GM12865 (cell line): ENCODE measurements at regions not wholly inside any gene's neighbourhood (a gene's known extent, or its start where the extent isn't known, plus 50 kb on each side); places are given as distances from the start of the nearest gene placed in this dataset.

ENCODE experiments used
- DNase-seq: peaks from one replicate; pipeline ENCODE4 v3.0.0; 2010; ENCODE audit warnings: low read depth
- H3K4me3 ChIP-seq: 2 replicates; pipeline ENCODE4 v1.5.1; 2011; ENCODE audit warnings: mild to moderate bottlenecking, low read depth, low read length, control low read depth
- CTCF ChIP-seq: IDR thresholded peaks from 2 replicates; pipeline ENCODE4 v1.5.1; 2011; ENCODE audit warnings: low read length, control low read depth, low read depth, inconsistent platforms; ENCODE audit not compliant: insufficient read depth; ENCODE audit errors: missing control alignments

GRCh38 chr5:161960314-161960713 lies 107.3 kb upstream of the GABRG2 start:
- no peak overlapping the region for H3K4me3 ChIP-seq
- no peak for TF ChIP-seq CTCF
- no peak for DNase-seq

DNA sequence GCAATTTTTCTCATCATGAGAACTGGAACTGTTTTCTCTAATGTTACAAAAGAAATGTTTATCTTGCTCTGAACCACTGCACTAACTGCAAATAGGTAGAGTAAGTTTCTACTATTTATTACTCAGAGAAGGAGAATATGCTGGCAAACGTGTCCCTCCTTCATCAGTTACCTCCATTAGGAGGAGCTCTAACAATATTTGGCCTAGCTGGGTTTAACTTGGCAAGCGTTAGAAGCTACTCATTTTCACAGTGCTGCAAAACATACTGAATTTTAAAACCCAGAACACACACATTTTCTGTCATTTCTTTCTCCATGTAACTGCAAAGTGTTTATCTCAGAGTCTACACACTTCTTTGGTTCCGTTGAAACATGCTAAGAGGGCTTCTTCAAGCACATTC lies 101.0 kb upstream of the GABRG2 start:
- H3K4me3 ChIP-seq: no peak overlapping the region
- DNase-seq: peak; percentile 5
- TF ChIP-seq CTCF: peak; percentile 19

- DNase-seq: no peak
- TF ChIP-seq CTCF: no peak
- H3K4me3 ChIP-seq: no peak overlapping the region
Measured at GRCh38 chr5:161975350-161975749, 92.2 kb upstream of the GABRG2 start.

DNA sequence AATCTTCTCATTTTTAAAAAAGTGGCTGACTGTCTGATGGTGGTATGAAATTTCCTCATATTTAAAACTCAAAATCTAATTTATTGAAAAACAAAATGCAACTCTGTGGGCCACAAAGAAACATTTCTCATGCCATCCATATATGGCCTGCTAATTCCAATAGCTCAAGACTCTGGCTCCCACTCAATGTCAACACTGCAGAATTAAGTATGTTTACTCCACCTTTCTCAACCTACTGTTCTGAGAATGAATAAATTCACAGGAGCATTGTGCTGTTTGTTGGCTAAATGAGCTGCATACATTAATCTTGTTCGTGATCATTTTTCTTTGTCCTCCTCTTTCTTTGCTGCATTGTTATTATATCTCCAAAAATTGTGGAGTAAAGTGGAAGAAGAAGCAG lies 79.5 kb upstream of the GABRG2 start:
- H3K4me3 ChIP-seq: no peak overlapping the region
- DNase-seq: no peak
- no peak for TF ChIP-seq CTCF
